IPS-NIHi11 (cell line): ENCODE measurements at regions not wholly inside any gene's neighbourhood (a gene's known extent, or its start where the extent isn't known, plus 50 kb on each side); places are given as distances from the start of the nearest gene placed in this dataset.

Source experiments
- DNase-seq: peaks from one replicate; pipeline ENCODE4 v3.0.0; 2012; ENCODE audit warnings: mixed read lengths, low spot score

DNA sequence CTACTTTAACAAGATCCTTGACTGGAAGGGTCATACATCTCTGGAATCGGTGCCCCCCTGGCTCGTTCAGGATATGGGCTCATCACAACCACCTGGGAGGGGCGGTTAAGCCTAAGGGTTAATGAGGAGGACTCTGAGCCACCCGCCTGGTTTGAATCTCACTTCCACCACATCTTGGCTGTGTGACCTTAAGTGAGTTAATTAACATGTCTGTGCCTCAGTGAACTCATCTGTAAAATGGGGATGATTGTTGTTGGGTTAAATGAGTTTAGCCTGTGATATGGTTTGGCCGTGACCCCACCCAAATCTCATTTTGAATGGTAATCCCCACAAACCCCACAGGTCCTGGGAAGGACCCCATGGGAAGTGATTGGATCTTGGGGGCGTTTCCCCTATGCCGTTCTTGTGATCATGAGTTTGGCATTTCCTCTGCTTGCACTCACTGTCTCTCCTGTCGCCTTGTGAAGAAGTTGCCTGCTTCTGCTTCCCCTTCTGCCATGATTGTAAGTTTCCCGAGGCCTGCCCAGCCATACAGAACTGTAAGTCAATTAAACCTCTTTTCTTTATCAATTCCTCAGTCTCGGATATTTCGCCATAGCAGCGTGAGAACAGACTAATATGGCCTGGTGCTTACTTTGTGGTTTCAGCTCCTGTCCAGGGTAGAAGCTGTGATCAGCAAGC is 214.0 kb upstream of the CIBAR2 start:
- no peak for DNase-seq

DNA sequence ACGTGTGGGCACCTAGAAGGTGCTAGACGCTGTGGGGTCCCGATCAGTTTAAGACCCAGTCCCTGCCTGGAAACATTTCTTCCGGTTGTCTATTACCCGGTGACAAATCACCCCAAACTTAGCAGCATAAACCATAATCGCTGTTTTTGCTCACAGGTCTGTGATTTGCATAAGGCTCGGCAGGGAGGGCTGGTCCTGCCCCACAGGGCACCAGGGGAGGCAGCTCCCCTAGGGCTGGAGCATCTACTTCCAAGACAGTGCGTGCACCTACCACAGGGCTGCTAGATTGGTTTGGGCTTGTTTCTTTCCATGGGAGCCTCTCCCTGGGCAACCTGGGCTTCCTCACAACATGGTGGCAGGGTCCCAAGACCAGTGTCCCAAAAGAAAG is 214.5 kb upstream of the CIBAR2 start:
- no peak for DNase-seq

DNA sequence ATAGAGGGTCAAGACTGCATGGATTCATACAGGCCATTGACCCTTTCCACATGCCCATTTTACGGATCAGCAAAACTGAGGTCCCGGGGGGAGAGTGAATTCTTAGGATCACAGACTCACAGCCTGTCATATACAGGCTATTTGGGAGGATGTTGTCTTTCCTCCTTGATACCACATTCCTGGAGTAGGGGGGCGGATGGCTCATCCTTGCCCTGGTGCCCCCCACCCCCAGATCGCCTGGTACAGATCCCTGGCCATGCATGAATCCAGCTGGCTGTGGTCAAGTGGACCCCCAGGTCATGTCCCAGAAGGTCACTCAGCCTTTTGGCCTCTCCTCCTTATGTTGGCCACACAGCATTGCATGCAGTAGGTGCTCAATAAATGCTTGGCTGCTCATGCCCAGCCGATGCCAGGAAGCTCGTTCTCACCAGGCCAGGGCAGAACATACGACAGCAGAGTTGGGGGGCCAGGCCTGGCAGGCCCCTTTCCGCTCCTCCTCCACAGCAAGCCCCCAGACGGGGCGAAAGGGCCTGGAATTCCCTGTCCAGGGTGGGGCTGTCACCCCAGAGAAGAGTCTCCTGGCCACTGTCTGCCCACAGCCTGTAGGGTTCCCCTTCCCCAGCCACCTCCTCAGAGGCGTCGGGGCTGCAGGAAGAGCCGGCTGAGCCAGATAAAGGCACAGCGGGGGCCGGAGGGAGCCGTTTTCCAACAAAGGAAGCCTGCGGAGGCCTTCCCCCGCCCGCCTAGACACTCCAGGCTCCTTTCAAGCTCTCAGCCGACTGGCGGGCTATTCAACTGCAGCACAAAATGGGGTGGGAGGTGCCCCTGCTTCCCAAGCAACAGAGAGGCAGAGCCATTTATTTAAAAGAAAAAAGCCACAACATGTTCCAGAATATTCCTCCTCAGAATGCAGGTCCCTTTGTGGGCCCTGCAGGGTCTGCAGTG is 215.7 kb upstream of the CIBAR2 start:
- peak; percentile 80 for DNase-seq

DNA sequence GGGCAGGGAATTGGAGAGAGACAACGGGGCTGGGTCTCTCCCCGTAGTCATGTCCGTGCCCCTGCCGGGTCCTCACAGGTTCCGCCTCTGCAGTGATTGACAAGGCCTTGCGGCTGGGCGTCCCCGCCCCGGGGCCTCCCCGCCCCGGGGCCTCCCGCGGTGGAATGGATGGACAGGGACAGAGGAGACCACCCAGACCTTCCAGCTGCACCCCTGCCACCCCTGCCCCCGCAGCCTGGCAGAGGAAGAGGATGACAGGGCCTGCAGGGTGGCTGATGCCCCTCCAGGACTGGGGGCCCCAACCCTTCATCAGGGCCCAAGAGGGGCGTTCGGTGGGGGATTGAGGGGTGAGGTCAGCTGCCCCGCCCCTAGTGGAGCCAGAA is 216.4 kb upstream of the CIBAR2 start:
- peak; percentile 74 for DNase-seq

GRCh38 chr16:85329059-85329812 is 217.0 kb upstream of the CIBAR2 start:
- no peak for DNase-seq

- DNase-seq = no peak
These were observed 217.9 kb upstream of the CIBAR2 start for GRCh38 chr16:85330006-85330693.

- peak; percentile 73 for DNase-seq
These were observed 218.5 kb upstream of the CIBAR2 start for GRCh38 chr16:85330694-85331188.

DNA sequence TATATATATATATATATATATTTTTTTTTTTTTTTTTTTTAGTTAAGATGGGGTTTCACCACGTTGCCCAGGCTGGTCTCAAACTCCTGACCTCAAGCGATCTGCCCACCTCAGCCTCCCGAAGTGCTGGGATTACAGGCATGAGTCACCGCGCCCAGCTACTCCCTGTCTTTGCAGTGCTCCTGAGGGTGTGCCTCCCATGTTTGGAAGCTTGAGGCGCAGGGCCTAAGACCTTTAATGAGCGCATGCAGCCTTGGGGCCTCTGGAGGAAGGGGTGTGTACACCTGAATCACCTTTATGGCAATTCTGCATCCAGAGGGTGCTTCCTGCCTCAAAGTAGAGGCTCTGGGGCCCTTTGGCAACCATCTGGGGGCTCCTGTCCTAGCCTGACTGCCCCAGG is 219.4 kb upstream of the CIBAR2 start:
- no peak for DNase-seq

GRCh38 chr16:85332175-85332574 is 219.9 kb upstream of the CIBAR2 start:
- peak; percentile 57 for DNase-seq

GRCh38 chr16:85333337-85333736 is 221.1 kb upstream of the CIBAR2 start:
- DNase-seq = no peak

DNA sequence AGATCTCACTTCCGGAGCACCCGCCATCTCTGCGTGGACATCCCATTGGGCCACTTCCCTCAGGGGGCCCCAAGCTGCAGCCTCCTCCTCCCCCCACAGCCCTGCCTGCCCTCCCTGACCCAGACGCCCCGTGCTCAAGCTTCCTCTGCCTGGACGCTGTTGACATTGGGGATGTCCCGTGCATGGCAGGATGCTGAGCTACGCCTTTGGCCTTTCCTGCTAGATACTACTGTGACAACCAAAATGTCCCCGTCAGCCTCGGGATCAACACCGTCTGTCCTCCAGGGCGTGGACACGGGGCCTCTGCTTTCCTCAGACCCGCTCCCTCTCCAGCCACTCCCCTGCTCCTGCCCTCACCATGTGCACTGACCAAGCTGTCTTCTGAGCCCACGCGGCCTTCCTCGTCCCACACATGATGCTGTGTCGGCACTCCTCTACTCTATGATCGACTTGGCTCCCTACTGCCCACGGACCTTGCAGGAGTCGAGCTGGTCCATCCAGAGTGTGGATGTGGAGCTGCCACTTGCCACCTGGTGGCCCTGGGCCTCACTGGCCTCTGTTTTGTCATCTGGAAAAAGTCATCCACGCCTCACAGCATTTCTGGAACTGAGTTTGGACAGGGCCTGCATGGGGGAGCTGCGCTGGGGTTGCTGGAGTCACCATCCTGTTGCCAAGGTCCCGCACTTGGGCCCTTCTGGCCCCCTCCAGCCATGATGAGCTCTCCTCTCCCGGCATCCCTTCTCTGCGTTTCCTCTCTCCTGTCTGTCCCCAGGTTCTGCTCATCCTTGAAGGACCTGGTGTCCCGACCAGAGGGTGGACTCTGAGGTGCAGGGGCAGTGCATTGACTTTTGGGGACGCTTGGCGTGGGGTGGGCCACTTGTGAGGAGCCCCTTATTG is 221.7 kb upstream of the CIBAR2 start:
- no peak for DNase-seq

GRCh38 chr16:85334718-85335583 is 222.7 kb upstream of the CIBAR2 start:
- peak; percentile 66 for DNase-seq

GRCh38 chr16:85335584-85336491 is 223.6 kb upstream of the CIBAR2 start:
- DNase-seq = no peak

GRCh38 chr16:85337910-85338637 is 225.8 kb upstream of the CIBAR2 start:
- DNase-seq = no peak

DNA sequence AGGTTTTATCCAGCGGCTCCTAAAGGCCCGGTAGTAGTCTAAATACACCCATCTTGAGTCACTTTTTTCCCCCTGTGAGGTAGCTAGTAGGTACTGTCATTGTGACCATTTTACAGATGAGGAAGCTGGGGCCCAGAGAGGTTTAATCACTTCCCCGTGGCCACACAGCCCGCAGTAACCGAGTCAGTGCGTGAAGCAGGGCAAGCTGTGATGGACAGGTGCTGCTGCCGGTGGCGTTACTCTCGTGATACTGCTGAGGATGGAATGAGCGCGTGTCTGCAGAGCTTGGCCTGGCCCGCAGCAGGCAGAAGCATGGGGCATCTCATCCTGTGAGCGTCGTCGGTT is 226.3 kb upstream of the CIBAR2 start:
- no peak for DNase-seq

- DNase-seq = no peak
These were observed 226.9 kb upstream of the CIBAR2 start for GRCh38 chr16:85338989-85339685.

GRCh38 chr16:85341972-85342695 is 229.9 kb upstream of the CIBAR2 start:
- DNase-seq = no peak
